ENCODE measurements at regions not wholly inside any gene's neighbourhood (a gene's known extent, or its start where the extent isn't known, plus 50 kb on each side); places are given as distances from the start of the nearest gene placed in this dataset.

DNA sequence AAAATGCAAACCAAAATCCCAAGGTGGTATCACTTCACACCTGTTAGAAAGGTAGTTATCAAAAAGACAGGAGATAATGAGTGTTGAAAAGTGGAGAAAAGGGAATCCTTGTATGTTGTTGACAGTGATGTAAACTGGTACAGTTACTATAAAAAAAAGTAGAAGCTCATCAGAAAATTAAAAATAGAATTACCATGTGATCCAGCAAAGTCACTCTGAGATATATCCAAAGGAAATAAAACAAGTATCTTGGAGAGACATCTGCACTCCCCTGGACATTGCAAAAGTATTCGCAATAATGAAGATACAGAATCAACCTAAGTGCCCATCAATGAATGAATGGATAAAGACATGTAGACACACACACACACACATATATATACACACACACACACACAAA is 208.3 kb upstream of the PIEZO2 start:
- TF ChIP-seq EZH2 (IDR thresholded peaks at IDR 0.05; ENCODE audit: insufficient read depth, poor library complexity, severe bottlenecking) (no peak), EZH2phosphoT487 (IDR thresholded peaks at IDR 0.05; ENCODE audit: insufficient read depth, low read depth) (no peak)

All from GM23248 (cell line).